Neural cell (in vitro differentiated cells): ENCODE measurements at regions not wholly inside any gene's neighbourhood (a gene's known extent, or its start where the extent isn't known, plus 50 kb on each side); places are given as distances from the start of the nearest gene placed in this dataset.

ENCODE experiments used
- H2AFZ ChIP-seq: fragments of 200-600, 300-800 bp; sonication (generic), shearing (Covaris generic); 2 replicates; pipeline ENCODE4 v1.6.0; 2014; ENCODE audit warnings: low read depth, mild to moderate bottlenecking, antibody characterized with exemption, low read length, moderate library complexity
- H3F3A ChIP-seq: fragments of 200-600 bp; shearing (Covaris generic); 2 replicates; pipeline ENCODE4 v1.6.1; 2016; ENCODE audit warnings: mild to moderate bottlenecking, moderate library complexity, mixed read lengths, antibody characterized with exemption, low read length; ENCODE audit not compliant: insufficient read depth, poor library complexity, severe bottlenecking
- H3K27ac ChIP-seq: fragments of 200-600, 300-800 bp; sonication (generic), shearing (Covaris generic); 2 replicates; pipeline ENCODE4 v1.5.1; 2014; ENCODE audit warnings: mild to moderate bottlenecking, low read length, moderate library complexity
- H3K27me3 ChIP-seq: fragments of 300-800, 200-600 bp; sonication (generic), shearing (Covaris generic); 2 replicates; pipeline ENCODE4 v1.6.0; 2014; ENCODE audit warnings: mild to moderate bottlenecking, low read depth, low read length, moderate library complexity; ENCODE audit not compliant: insufficient read depth
- H3K36me3 ChIP-seq: fragments of 300-800, 200-600 bp; sonication (generic), shearing (Covaris generic); 2 replicates; pipeline ENCODE4 v1.5.1; 2014; ENCODE audit warnings: mild to moderate bottlenecking, antibody characterized with exemption, low read length, moderate library complexity; ENCODE audit not compliant: insufficient read depth
- H3K4me2 ChIP-seq: fragments of 300-800, 200-600 bp; sonication (generic), shearing (Covaris generic); 2 replicates; pipeline ENCODE4 v1.6.0; 2014; ENCODE audit warnings: mild to moderate bottlenecking, low read length
- H3K4me3 ChIP-seq: fragments of 300-800, 200-600 bp; sonication (generic), shearing (Covaris generic); 2 replicates; pipeline ENCODE4 v1.5.1; 2014; ENCODE audit warnings: mild to moderate bottlenecking, low read length, moderate library complexity
- H3K79me2 ChIP-seq: fragments of 200-600 bp; shearing (Covaris generic); replicated peaks from 2 replicates; pipeline ENCODE4 v1.6.0; 2014; ENCODE audit warnings: mild to moderate bottlenecking, low read length, moderate library complexity; ENCODE audit not compliant: insufficient read depth
- H3K9ac ChIP-seq: fragments of 300-800, 200-600 bp; sonication (generic), shearing (Covaris generic); 2 replicates; pipeline ENCODE4 v1.6.1; 2016; ENCODE audit warnings: mild to moderate bottlenecking, low read length, mixed read lengths
- H3K9me2 ChIP-seq: fragments of 200-600 bp; shearing (Covaris generic); 2 replicates; pipeline ENCODE4 v1.6.1; 2016; ENCODE audit warnings: mild to moderate bottlenecking, low read length, mixed read lengths; ENCODE audit not compliant: insufficient read depth
- H3K9me3 ChIP-seq: fragments of 200-600, 300-800 bp; sonication (generic), shearing (Covaris generic); 2 replicates; pipeline ENCODE4 v1.6.1; 2016; ENCODE audit warnings: mild to moderate bottlenecking, mixed run types, low read length, moderate library complexity, mixed read lengths
- H4K20me1 ChIP-seq: fragments of 200-600 bp; shearing (Covaris generic); 2 replicates; pipeline ENCODE4 v1.6.1; 2016; ENCODE audit warnings: mild to moderate bottlenecking, mixed run types; ENCODE audit not compliant: insufficient read depth
- EP300 ChIP-seq: fragments of 450-650 bp; conservative IDR thresholded peaks from 2 replicates; pipeline ENCODE4 v1.6.1; 2014; ENCODE audit warnings: antibody characterized with exemption, mild to moderate bottlenecking, moderate library complexity; ENCODE audit not compliant: poor library complexity, severe bottlenecking
- EZH2 ChIP-seq: fragments of 200-600, 300-800 bp; shearing (Covaris generic), sonication (generic); IDR thresholded peaks from 2 replicates; pipeline ENCODE4 v1.6.1; 2014; ENCODE audit warnings: antibody characterized with exemption, low read length, borderline replicate concordance, mild to moderate bottlenecking; ENCODE audit not compliant: insufficient read depth, poor library complexity, severe bottlenecking
- MXI1 ChIP-seq: fragments of 450-650 bp; conservative IDR thresholded peaks from 2 replicates; pipeline ENCODE4 v1.6.1; 2014; ENCODE audit warnings: antibody characterized with exemption, mild to moderate bottlenecking; ENCODE audit not compliant: poor library complexity, severe bottlenecking
- POLR2AphosphoS5 ChIP-seq: IDR thresholded peaks from 2 replicates; pipeline ENCODE4 v1.6.1; 2012
- RAD21 ChIP-seq: fragments of 450-650 bp; conservative IDR thresholded peaks from 2 replicates; pipeline ENCODE4 v1.6.1; 2014; ENCODE audit warnings: antibody characterized with exemption, mild to moderate bottlenecking, moderate library complexity
- REST ChIP-seq: IDR thresholded peaks from 2 replicates; pipeline ENCODE4 v1.6.1; 2012; ENCODE audit warnings: borderline replicate concordance

GRCh38 chr1:83509301-83509781 is 489.6 kb downstream of the TTLL7 start:
- Histone ChIP-seq H3K9ac (no peak overlapping the region), H3K79me2 (no peaks in the 10 kb centered on the region), H3K27ac (no peak overlapping the region), H3K4me2 (no peak overlapping the region), H4K20me1 (no peaks in the 10 kb centered on the region), H3K36me3 (no peaks in the 10 kb centered on the region), H3F3A (no peaks in the 10 kb centered on the region), H3K9me2 (no peaks in the 10 kb centered on the region), H3K4me3 (no peak overlapping the region), H3K9me3 (no peaks in the 10 kb centered on the region), H2AFZ (no peak overlapping the region), H3K27me3 (no peaks in the 10 kb centered on the region)
- no peak for TF ChIP-seq MXI1
- TF ChIP-seq EP300 = no peak

GRCh38 chr1:83508485-83509151 is 490.3 kb downstream of the TTLL7 start:
- Histone ChIP-seq H4K20me1 (no peaks in the 10 kb centered on the region), H3K27ac (no peak overlapping the region), H2AFZ (no peak overlapping the region), H3K4me2 (no peak overlapping the region), H3K9ac (no peak overlapping the region), H3K36me3 (no peaks in the 10 kb centered on the region), H3K9me3 (no peaks in the 10 kb centered on the region), H3K4me3 (no peak overlapping the region), H3F3A (no peaks in the 10 kb centered on the region), H3K79me2 (no peaks in the 10 kb centered on the region), H3K27me3 (no peaks in the 10 kb centered on the region), H3K9me2 (no peaks in the 10 kb centered on the region)
- TF ChIP-seq RAD21 = no peak

GRCh38 chr1:83505148-83505547 is 493.8 kb downstream of the TTLL7 start:
- Histone ChIP-seq H3K4me3 (no peak overlapping the region), H3K79me2 (no peaks in the 10 kb centered on the region), H3K9ac (no peak overlapping the region), H3K4me2 (no peak overlapping the region), H3K27ac (no peak overlapping the region), H3F3A (no peaks in the 10 kb centered on the region), H3K9me3 (no peaks in the 10 kb centered on the region), H3K36me3 (no peaks in the 10 kb centered on the region), H3K9me2 (no peaks in the 10 kb centered on the region), H3K27me3 (no peaks in the 10 kb centered on the region), H4K20me1 (no peaks in the 10 kb centered on the region), H2AFZ (no peak overlapping the region)
- TF ChIP-seq POLR2AphosphoS5 (no peak), EP300 (no peak), RAD21 (no peak), REST (no peak)

DNA sequence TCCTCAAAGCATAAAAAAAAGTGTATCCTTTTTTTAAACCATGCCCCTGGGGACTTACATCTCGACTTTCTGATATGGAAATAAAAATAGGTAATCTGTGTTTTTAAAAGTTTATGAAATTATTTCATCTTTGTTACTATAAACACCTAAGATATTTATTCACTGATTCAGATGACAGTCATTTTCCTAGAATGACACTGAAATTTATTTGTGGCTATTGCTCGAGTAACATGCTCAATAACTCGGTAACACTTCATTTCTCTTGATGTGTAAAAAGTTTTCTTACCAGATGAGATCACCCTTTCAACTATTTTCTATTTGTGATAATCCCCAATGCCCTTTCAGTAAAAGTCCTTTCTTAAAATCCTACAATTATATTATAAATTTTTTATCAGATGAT is 495.8 kb downstream of the TTLL7 start:
- Histone ChIP-seq H2AFZ (no peak overlapping the region), H3K9me2 (no peaks in the 10 kb centered on the region)
- TF ChIP-seq EZH2 (no peak), POLR2AphosphoS5 (no peak), MXI1 (no peak)

More for the DNA sequence above, 495.8 kb downstream of the TTLL7 start:
- Histone ChIP-seq H3K79me2 (no peaks in the 10 kb centered on the region), H3K4me2 (no peak overlapping the region), H3K4me3 (no peak overlapping the region), H3K27ac (no peak overlapping the region), H3K9me3 (no peaks in the 10 kb centered on the region), H3K27me3 (no peaks in the 10 kb centered on the region), H3F3A (no peaks in the 10 kb centered on the region), H4K20me1 (no peaks in the 10 kb centered on the region), H3K9ac (no peak overlapping the region), H3K36me3 (no peaks in the 10 kb centered on the region)
